ENCODE measurements at regions not wholly inside any gene's neighbourhood (a gene's known extent, or its start where the extent isn't known, plus 50 kb on each side); places are given as distances from the start of the nearest gene placed in this dataset.

GRCh38 chr3:193848547-193848946 is 255.5 kb downstream of the OPA1 start:
- no peaks in the 10 kb centered on the region for H3K27me3 ChIP-seq
- WGBS, 2 donors = 93 to 98% methylated on average over 2 of the region's 2 CpGs
- no peak for TF ChIP-seq POLR2A (IDR thresholded peaks at IDR 0.05)
- TF ChIP-seq, protein P1, sequence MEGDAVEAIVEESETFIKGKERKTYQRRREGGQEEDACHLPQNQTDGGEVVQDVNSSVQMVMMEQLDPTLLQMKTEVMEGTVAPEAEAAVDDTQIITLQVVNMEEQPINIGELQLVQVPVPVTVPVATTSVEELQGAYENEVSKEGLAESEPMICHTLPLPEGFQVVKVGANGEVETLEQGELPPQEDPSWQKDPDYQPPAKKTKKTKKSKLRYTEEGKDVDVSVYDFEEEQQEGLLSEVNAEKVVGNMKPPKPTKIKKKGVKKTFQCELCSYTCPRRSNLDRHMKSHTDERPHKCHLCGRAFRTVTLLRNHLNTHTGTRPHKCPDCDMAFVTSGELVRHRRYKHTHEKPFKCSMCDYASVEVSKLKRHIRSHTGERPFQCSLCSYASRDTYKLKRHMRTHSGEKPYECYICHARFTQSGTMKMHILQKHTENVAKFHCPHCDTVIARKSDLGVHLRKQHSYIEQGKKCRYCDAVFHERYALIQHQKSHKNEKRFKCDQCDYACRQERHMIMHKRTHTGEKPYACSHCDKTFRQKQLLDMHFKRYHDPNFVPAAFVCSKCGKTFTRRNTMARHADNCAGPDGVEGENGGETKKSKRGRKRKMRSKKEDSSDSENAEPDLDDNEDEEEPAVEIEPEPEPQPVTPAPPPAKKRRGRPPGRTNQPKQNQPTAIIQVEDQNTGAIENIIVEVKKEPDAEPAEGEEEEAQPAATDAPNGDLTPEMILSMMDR (IDR thresholded peaks at IDR 0.05) = no peak
- no peaks in the 10 kb centered on the region for H3K9me3 ChIP-seq
- intact Hi-C loops (cut with DNase I; ENCODE audit: low total_unique reads) = no loop called here
- DNase-seq = no peak
- no peak overlapping the region for H3K4me3 ChIP-seq
- H3K4me1 ChIP-seq = peaks cover 16% of the 10 kb centered on the region
- no peaks in the 10 kb centered on the region for H3K36me3 ChIP-seq (ENCODE audit: low read depth, missing control alignments)
- H3K27ac ChIP-seq = no peak overlapping the region

GRCh38 chr3:193850084-193850619 is 257.1 kb downstream of the OPA1 start:
- Histone ChIP-seq H3K36me3 (ENCODE audit: low read depth, missing control alignments) (no peaks in the 10 kb centered on the region), H3K27ac (no peak overlapping the region), H3K4me1 (peaks cover 16% of the 10 kb centered on the region), H3K9me3 (no peaks in the 10 kb centered on the region), H3K4me3 (no peak overlapping the region), H3K27me3 (no peaks in the 10 kb centered on the region)
- intact Hi-C loops (cut with DNase I; ENCODE audit: low total_unique reads) = no loop called here
- TF ChIP-seq, protein P1 (IDR thresholded peaks at IDR 0.05) = no peak
- no peak for TF ChIP-seq POLR2A (IDR thresholded peaks at IDR 0.05)
- 97 to 99% methylated on average over 5 of the region's 5 CpGs for WGBS, 2 donors
- no peak for DNase-seq

GRCh38 chr3:193851428-193851847 is 258.4 kb downstream of the OPA1 start:
- Histone ChIP-seq H3K36me3 (ENCODE audit: low read depth, missing control alignments) (no peaks in the 10 kb centered on the region), H3K4me3 (no peak overlapping the region), H3K27ac (peak overlapping the region in 1 of 2 donors; percentile 60), H3K27me3 (no peaks in the 10 kb centered on the region), H3K4me1 (peaks cover 16% of the 10 kb centered on the region), H3K9me3 (no peaks in the 10 kb centered on the region)
- no peak for TF ChIP-seq POLR2A (IDR thresholded peaks at IDR 0.05)
- TF ChIP-seq, protein P1 (IDR thresholded peaks at IDR 0.05) = no peak
- 72 to 75% methylated on average over 3 of the region's 3 CpGs for WGBS, 2 donors
- intact Hi-C loops (cut with DNase I; ENCODE audit: low total_unique reads) = no loop called here
- no peak for DNase-seq

- TF ChIP-seq, protein P1 (IDR thresholded peaks at IDR 0.05) = no peak
- TF ChIP-seq POLR2A (IDR thresholded peaks at IDR 0.05) = no peak
- DNase-seq = no peak
- WGBS, 2 donors = 51 to 55% methylated on average over 13 of the region's 13 CpGs
- Histone ChIP-seq H3K4me3 (no peak overlapping the region), H3K27me3 (no peaks in the 10 kb centered on the region), H3K36me3 (ENCODE audit: low read depth, missing control alignments) (no peaks in the 10 kb centered on the region), H3K27ac (peak overlapping the region; percentile 24 to 60), H3K4me1 (peaks cover 16% of the 10 kb centered on the region), H3K9me3 (no peaks in the 10 kb centered on the region)
- intact Hi-C loops (cut with DNase I; ENCODE audit: low total_unique reads) = no loop called here
Observed at GRCh38 chr3:193851941-193852674, 259.1 kb downstream of the OPA1 start.

GRCh38 chr3:193852901-193853300 is 259.9 kb downstream of the OPA1 start:
- no peak for TF ChIP-seq POLR2A (IDR thresholded peaks at IDR 0.05)
- TF ChIP-seq, protein P1 (IDR thresholded peaks at IDR 0.05) = no peak
- H3K4me3 ChIP-seq = no peak overlapping the region
- WGBS, 2 donors = 89 to 94% methylated on average over 1 of the region's 1 CpG
- no peaks in the 10 kb centered on the region for H3K9me3 ChIP-seq
- intact Hi-C loops (cut with DNase I; ENCODE audit: low total_unique reads) = no loop called here
- H3K27me3 ChIP-seq = no peaks in the 10 kb centered on the region
- no peaks in the 10 kb centered on the region for H3K36me3 ChIP-seq (ENCODE audit: low read depth, missing control alignments)
- no peak for DNase-seq
- no peak overlapping the region for H3K27ac ChIP-seq
- H3K4me1 ChIP-seq = peaks cover 16% of the 10 kb centered on the region
